ENCODE measurements at regions not wholly inside any gene's neighbourhood (a gene's known extent, or its start where the extent isn't known, plus 50 kb on each side); places are given as distances from the start of the nearest gene placed in this dataset.

DNA sequence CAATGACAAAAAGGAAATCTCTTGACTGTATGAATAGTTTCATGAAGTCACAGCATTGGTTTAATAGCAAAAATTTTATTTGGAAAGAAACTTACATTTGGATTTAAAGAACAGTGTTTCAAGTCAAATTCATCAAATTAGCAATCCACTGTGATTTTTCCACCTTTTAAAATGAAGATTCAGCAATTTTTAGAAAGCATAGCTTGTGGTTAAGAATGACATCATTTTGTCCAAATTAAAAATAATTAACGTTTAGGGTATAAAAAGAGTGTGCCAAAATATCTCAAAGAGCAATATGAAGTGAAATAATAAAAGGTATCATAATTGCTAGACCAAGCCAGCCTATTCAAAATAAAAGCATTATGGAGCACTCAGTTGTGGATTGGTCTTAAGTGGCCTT is 114.6 kb downstream of the PAX1 start:
- no peak for DNase-seq

- no peak for DNase-seq
Observed at GRCh38 chr20:21812379-21812778, 106.9 kb downstream of the PAX1 start.

DNA sequence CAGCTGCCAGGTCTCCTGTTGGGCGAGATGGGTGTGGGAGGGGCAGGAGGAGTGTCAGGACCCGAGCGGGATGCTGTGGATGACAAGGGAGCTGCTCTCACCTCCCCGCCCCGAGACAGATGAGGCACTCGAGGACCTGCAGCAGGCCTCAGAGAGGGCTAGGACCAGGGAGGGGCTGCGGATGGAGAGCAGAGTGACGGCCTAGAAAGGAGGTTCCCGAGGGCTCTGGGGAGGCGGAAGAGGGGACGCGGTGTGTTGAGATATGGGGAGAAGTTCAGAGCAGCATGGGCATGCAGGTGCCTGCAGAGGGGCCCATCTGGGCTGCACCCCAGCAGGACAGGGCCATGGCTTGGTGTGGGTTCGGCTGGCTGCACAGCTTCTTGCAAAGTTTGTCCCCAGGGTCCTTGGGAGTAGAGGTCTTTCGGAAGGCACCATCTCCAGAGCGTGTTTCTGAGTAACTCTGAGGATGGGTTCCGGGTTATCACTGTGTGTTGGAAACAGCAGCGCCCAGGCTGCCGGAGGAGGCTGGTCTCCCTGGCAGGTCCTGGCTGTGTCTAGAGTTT is 104.6 kb downstream of the PAX1 start:
- no peak for DNase-seq

- DNase-seq, result peak; percentile 51
Observed at GRCh38 chr20:21808863-21809664, 103.6 kb downstream of the PAX1 start.

DNA sequence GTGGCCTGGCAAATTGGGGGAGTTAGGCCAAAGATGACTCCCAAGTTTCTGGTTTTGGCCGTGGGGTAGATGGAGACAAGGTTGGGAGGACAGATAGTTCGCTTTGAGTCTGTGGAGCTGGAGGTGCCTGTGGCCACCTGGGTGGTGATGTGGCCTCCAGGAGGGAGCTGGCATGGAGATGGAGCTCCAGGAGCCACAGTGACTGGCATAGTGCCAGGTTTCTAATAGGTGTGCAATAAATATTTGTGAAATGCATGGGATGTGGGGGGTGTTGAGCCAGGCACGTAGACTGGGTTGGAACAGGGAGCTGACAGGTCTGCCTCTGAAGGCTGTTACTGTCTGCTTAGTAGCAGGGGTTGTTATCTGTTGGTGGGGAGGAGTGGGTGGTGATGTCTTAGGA is 102.7 kb downstream of the PAX1 start:
- no peak for DNase-seq

GRCh38 chr20:21804802-21805201 is 99.3 kb downstream of the PAX1 start:
- no peak for DNase-seq

DNA sequence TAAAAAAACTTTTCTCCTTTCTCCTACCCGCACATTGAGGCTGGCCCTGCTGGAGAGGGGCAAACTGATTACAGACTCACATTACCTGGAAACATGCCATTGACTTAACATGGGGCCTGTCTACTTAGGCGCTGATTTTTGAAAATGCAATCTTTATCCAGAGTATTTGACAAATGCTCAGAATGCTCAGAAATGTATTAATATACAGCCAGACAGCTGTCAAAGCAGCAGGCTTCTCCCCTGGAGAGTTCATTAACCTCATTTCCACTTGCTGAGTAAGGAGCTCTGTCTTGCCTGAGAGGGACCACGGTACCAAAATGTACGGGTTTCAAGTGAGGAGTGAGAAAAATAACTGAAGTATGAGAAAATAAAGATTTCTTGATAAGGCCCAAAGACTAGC is 95.7 kb downstream of the PAX1 start:
- DNase-seq, result no peak

GRCh38 chr20:21798384-21798783 is 92.9 kb downstream of the PAX1 start:
- DNase-seq, result no peak

- no peak for DNase-seq
Observed at GRCh38 chr20:21796059-21796458, 90.6 kb downstream of the PAX1 start.

- no peak for DNase-seq
Observed at GRCh38 chr20:21788082-21788481, 82.6 kb downstream of the PAX1 start.

GRCh38 chr20:21781446-21782075 is 76.1 kb downstream of the PAX1 start:
- no peak for DNase-seq

GRCh38 chr20:21780528-21780927 is 75.1 kb downstream of the PAX1 start:
- no peak for DNase-seq
